ENCODE measurements at regions not wholly inside any gene's neighbourhood (a gene's known extent, or its start where the extent isn't known, plus 50 kb on each side); places are given as distances from the start of the nearest gene placed in this dataset.
"Not testable (repeated sequence)": the region's sequence is repeated elsewhere in the genome, so short reads cannot be mapped to it uniquely, and the experiment has no call there.

DNA sequence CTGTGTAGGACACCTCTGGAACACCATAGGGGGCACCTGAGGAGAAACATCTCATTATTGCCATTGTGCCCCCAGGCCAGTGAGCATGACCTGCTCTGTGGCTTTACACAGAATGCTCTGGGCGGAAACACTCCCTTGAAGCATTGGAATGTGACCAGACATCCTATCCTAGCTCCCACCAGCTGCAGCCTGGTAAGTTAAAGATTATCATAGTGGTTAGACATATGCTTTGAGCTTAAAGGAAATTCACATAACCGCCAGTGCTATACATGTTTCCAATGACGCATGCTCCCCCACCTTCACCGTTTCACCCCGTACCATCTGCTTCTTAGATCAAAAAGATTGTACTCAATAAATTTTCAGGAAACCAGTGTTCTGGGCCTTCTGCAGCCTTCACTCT lies 217.7 kb upstream of the CENPE start:
- Histone ChIP-seq H3K9ac (ENCODE audit: low read length) (no peak overlapping the region), H3K4me3 (ENCODE audit: low read length) (no peak overlapping the region), H3K36me3 (ENCODE audit: control insufficient read depth, insufficient read depth, low read length, severe bottlenecking) (no peaks in the 10 kb centered on the region), H3K4me1 (ENCODE audit: control insufficient read depth, insufficient read depth, low read length) (no peaks in the 10 kb centered on the region), H3K9me3 (ENCODE audit: control insufficient read depth, low read length) (no peaks in the 10 kb centered on the region), H3K27me3 (replicated peaks; ENCODE audit: control insufficient read depth, insufficient read depth, low read length) (no peaks in the 10 kb centered on the region)
- DNase-seq (ENCODE audit: low read depth), result no peak

DNA sequence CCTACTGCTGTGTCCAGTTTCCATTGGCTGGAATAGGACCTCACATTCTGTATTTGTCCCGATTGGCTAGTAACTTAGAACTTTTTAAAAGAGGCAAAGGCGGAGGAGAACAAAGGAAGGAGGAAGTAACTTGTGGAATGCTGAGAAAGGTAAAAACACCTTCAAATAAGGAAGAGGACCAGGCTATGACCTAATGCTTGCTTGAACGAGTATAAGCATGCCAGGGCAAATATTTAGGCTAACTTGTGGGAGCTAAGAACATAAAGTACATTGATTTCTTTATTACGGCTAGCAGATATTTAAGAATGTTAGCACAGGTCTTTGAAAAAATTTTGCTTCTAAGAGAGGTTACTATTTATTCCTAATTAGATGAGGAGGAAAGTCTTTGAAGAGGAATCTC lies 214.5 kb upstream of the CENPE start:
- H3K9me3 ChIP-seq (ENCODE audit: control insufficient read depth, low read length); H3K9ac ChIP-seq (ENCODE audit: low read length); H3K27me3 ChIP-seq (replicated peaks; ENCODE audit: control insufficient read depth, insufficient read depth, low read length); H3K4me1 ChIP-seq (ENCODE audit: control insufficient read depth, insufficient read depth, low read length); H3K36me3 ChIP-seq (ENCODE audit: control insufficient read depth, insufficient read depth, low read length, severe bottlenecking); H3K4me3 ChIP-seq (ENCODE audit: low read length); DNase-seq (ENCODE audit: low read depth): not testable (repeated sequence)

- Histone ChIP-seq H3K9me3 (ENCODE audit: control insufficient read depth, low read length) (no peaks in the 10 kb centered on the region), H3K4me3 (ENCODE audit: low read length) (no peak overlapping the region), H3K36me3 (ENCODE audit: control insufficient read depth, insufficient read depth, low read length, severe bottlenecking) (no peaks in the 10 kb centered on the region), H3K9ac (ENCODE audit: low read length) (no peak overlapping the region), H3K27me3 (replicated peaks; ENCODE audit: control insufficient read depth, insufficient read depth, low read length) (no peaks in the 10 kb centered on the region), H3K4me1 (ENCODE audit: control insufficient read depth, insufficient read depth, low read length) (no peaks in the 10 kb centered on the region)
- no peak for DNase-seq (ENCODE audit: low read depth)
These were observed 212.2 kb upstream of the CENPE start for GRCh38 chr4:103410386-103410785.

GRCh38 chr4:103405415-103405814 lies 207.3 kb upstream of the CENPE start:
- no peak for DNase-seq (ENCODE audit: low read depth)
- no peak overlapping the region for H3K9ac ChIP-seq (ENCODE audit: low read length)
- H3K4me1 ChIP-seq (ENCODE audit: control insufficient read depth, insufficient read depth, low read length), result no peaks in the 10 kb centered on the region
- H3K9me3 ChIP-seq (ENCODE audit: control insufficient read depth, low read length), result no peaks in the 10 kb centered on the region
- no peaks in the 10 kb centered on the region for H3K27me3 ChIP-seq (replicated peaks; ENCODE audit: control insufficient read depth, insufficient read depth, low read length)
- H3K36me3 ChIP-seq (ENCODE audit: control insufficient read depth, insufficient read depth, low read length, severe bottlenecking), result no peaks in the 10 kb centered on the region
- H3K4me3 ChIP-seq (ENCODE audit: low read length), result no peak overlapping the region

DNA sequence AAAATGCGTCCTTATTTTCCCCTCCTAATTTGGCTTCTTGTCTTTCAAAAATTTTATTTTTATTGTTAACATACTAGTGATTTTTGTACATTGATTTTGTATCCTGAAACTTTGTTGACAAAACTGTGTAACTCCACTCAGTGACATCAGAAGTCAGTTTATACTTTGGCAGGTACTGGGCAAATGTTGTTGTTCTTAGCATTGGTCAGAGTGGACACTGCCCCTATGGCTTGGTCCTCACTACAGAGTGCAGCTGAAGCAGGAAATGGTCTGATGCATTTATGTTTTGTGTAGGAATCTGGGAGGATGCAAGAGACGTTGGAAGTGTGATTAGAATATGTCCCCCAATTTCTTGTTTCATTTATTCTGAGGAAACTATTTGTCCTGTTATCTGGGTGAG lies 205.5 kb upstream of the CENPE start:
- H3K9me3 ChIP-seq (ENCODE audit: control insufficient read depth, low read length), result no peaks in the 10 kb centered on the region
- no peak for DNase-seq (ENCODE audit: low read depth)
- H3K9ac ChIP-seq (ENCODE audit: low read length), result no peak overlapping the region
- no peak overlapping the region for H3K4me3 ChIP-seq (ENCODE audit: low read length)
- no peaks in the 10 kb centered on the region for H3K36me3 ChIP-seq (ENCODE audit: control insufficient read depth, insufficient read depth, low read length, severe bottlenecking)
- H3K27me3 ChIP-seq (replicated peaks; ENCODE audit: control insufficient read depth, insufficient read depth, low read length), result no peaks in the 10 kb centered on the region
- no peaks in the 10 kb centered on the region for H3K4me1 ChIP-seq (ENCODE audit: control insufficient read depth, insufficient read depth, low read length)

GRCh38 chr4:103402198-103402597 lies 204.1 kb upstream of the CENPE start:
- Histone ChIP-seq H3K36me3 (ENCODE audit: control insufficient read depth, insufficient read depth, low read length, severe bottlenecking) (no peaks in the 10 kb centered on the region), H3K4me1 (ENCODE audit: control insufficient read depth, insufficient read depth, low read length) (no peaks in the 10 kb centered on the region), H3K4me3 (ENCODE audit: low read length) (no peak overlapping the region), H3K9ac (ENCODE audit: low read length) (no peak overlapping the region), H3K9me3 (ENCODE audit: control insufficient read depth, low read length) (no peaks in the 10 kb centered on the region), H3K27me3 (replicated peaks; ENCODE audit: control insufficient read depth, insufficient read depth, low read length) (no peaks in the 10 kb centered on the region)
- no peak for DNase-seq (ENCODE audit: low read depth)

GRCh38 chr4:103400405-103400804 lies 202.3 kb upstream of the CENPE start:
- no peak for DNase-seq (ENCODE audit: low read depth)
- H3K36me3 ChIP-seq (ENCODE audit: control insufficient read depth, insufficient read depth, low read length, severe bottlenecking), result no peaks in the 10 kb centered on the region
- H3K9ac ChIP-seq (ENCODE audit: low read length), result no peak overlapping the region
- H3K9me3 ChIP-seq (ENCODE audit: control insufficient read depth, low read length), result no peaks in the 10 kb centered on the region
- no peaks in the 10 kb centered on the region for H3K4me1 ChIP-seq (ENCODE audit: control insufficient read depth, insufficient read depth, low read length)
- H3K27me3 ChIP-seq (replicated peaks; ENCODE audit: control insufficient read depth, insufficient read depth, low read length), result no peaks in the 10 kb centered on the region
- no peak overlapping the region for H3K4me3 ChIP-seq (ENCODE audit: low read length)

DNA sequence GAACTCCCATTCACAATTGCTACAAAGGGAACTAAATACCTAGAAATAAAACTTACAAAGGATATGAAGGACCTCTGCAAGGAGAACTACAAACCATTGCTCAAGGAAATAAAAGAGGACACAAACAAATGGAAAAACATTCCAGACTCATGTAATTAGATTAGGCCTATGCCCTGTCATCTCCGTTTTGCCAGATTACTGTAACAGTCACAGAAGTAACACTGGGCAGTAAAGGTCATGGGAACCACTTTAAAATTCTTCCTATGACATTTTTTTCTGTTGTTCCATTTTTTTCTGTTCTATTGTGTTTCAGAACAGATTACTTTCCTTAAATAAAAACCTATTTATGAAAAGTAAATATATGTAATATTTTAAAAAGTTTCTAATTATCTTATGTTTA lies 199.4 kb upstream of the CENPE start:
- Histone ChIP-seq H3K4me1 (ENCODE audit: control insufficient read depth, insufficient read depth, low read length) (no peaks in the 10 kb centered on the region), H3K9me3 (ENCODE audit: control insufficient read depth, low read length) (no peaks in the 10 kb centered on the region), H3K9ac (ENCODE audit: low read length) (no peak overlapping the region), H3K36me3 (ENCODE audit: control insufficient read depth, insufficient read depth, low read length, severe bottlenecking) (no peaks in the 10 kb centered on the region), H3K4me3 (ENCODE audit: low read length) (no peak overlapping the region), H3K27me3 (replicated peaks; ENCODE audit: control insufficient read depth, insufficient read depth, low read length) (no peaks in the 10 kb centered on the region)
- DNase-seq (ENCODE audit: low read depth), result no peak

DNA sequence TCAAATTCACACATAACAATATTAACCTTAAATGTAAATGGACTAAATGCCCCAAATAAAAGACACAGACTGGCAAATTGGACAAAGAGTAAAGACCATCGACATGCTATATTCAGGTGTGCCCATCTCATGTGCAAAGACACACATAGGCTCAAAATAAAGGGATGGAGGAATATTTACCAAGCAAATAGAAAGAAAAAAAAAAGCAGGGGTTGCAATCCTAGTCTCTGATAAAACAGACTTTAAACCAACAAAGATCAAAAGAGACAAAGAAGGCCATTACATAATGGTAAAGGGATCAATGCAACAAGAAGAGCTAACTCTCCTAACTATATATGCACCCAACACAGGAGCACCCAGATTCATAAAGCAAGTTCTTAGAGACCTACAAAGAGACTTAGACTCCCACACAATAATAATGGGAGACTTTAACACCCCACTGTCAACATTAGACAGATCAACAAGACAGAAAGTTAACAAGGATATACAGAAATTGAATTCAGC lies 189.4 kb upstream of the CENPE start:
- H3K9me3 ChIP-seq (ENCODE audit: control insufficient read depth, low read length); H3K4me3 ChIP-seq (ENCODE audit: low read length); H3K36me3 ChIP-seq (ENCODE audit: control insufficient read depth, insufficient read depth, low read length, severe bottlenecking); H3K9ac ChIP-seq (ENCODE audit: low read length); DNase-seq (ENCODE audit: low read depth); H3K27me3 ChIP-seq (replicated peaks; ENCODE audit: control insufficient read depth, insufficient read depth, low read length); H3K4me1 ChIP-seq (ENCODE audit: control insufficient read depth, insufficient read depth, low read length): not testable (repeated sequence)

DNA sequence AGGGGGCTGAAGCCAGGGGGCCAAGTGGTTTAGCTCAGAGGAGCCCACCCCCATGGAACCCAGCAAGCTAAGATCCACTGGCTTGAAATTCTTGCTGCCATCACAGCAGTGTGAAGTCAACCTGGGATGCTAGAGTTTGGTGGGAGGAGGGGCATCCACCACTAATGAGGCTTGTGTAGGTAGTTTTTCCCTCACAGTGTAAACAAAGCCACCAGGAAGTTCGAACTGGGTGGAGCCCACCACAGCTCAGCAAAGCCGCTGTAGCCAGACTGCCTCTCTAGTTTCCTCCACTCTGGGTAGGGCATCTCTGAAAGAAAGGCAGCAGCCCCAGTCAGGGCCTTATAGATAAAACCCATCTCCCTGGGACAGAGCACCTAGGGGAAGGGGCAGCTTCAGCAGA lies 187.4 kb upstream of the CENPE start:
- not testable (repeated sequence) for H3K9ac ChIP-seq (ENCODE audit: low read length); H3K36me3 ChIP-seq (ENCODE audit: control insufficient read depth, insufficient read depth, low read length, severe bottlenecking); H3K27me3 ChIP-seq (replicated peaks; ENCODE audit: control insufficient read depth, insufficient read depth, low read length); DNase-seq (ENCODE audit: low read depth); H3K4me1 ChIP-seq (ENCODE audit: control insufficient read depth, insufficient read depth, low read length); H3K4me3 ChIP-seq (ENCODE audit: low read length)
- H3K9me3 ChIP-seq (ENCODE audit: control insufficient read depth, low read length), result peaks cover 14% of the 10 kb centered on the region

- Histone ChIP-seq H3K27me3 (replicated peaks; ENCODE audit: control insufficient read depth, insufficient read depth, low read length) (no peaks in the 10 kb centered on the region), H3K9ac (ENCODE audit: low read length) (no peak overlapping the region), H3K4me1 (ENCODE audit: control insufficient read depth, insufficient read depth, low read length) (no peaks in the 10 kb centered on the region), H3K4me3 (ENCODE audit: low read length) (no peak overlapping the region), H3K36me3 (ENCODE audit: control insufficient read depth, insufficient read depth, low read length, severe bottlenecking) (no peaks in the 10 kb centered on the region), H3K9me3 (ENCODE audit: control insufficient read depth, low read length) (no peaks in the 10 kb centered on the region)
- no peak for DNase-seq (ENCODE audit: low read depth)
These were observed 177.1 kb upstream of the CENPE start for GRCh38 chr4:103375278-103375677.

DNA sequence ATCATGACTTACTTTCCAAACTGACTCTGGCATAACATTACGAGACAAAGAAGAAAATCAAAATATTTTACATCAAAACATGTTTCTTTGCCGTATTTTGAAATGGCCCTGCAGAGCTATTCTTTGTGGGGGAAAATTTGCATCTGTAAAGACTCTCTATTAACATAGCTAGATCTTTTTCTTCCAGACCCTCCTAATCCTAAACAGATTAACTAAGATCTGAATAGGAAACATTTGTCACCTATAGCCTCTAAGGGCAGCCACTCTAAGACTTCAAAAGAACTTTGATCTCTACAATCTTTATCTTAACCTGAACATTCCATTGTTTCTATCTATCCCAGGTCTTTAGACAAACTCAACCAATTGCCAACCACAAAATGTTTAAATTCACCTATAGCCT lies 176.6 kb upstream of the CENPE start:
- no peaks in the 10 kb centered on the region for H3K27me3 ChIP-seq (replicated peaks; ENCODE audit: control insufficient read depth, insufficient read depth, low read length)
- no peaks in the 10 kb centered on the region for H3K4me1 ChIP-seq (ENCODE audit: control insufficient read depth, insufficient read depth, low read length)
- H3K36me3 ChIP-seq (ENCODE audit: control insufficient read depth, insufficient read depth, low read length, severe bottlenecking), result no peaks in the 10 kb centered on the region
- H3K4me3 ChIP-seq (ENCODE audit: low read length), result no peak overlapping the region
- DNase-seq (ENCODE audit: low read depth), result no peak
- no peaks in the 10 kb centered on the region for H3K9me3 ChIP-seq (ENCODE audit: control insufficient read depth, low read length)
- no peak overlapping the region for H3K9ac ChIP-seq (ENCODE audit: low read length)

All from adipocyte (in vitro differentiated cells).